ENCODE measurements at regions not wholly inside any gene's neighbourhood (a gene's known extent, or its start where the extent isn't known, plus 50 kb on each side); places are given as distances from the start of the nearest gene placed in this dataset.
A peak's percentile ranks its signal among the peaks of the same experiment; 100 is the strongest.

- H3K9me1 ChIP-seq (ENCODE audit: insufficient read depth, low read length), result peaks cover 10% of the 10 kb centered on the region
- H4K20me1 ChIP-seq (ENCODE audit: insufficient read depth, low read length), result no peaks in the 10 kb centered on the region
- no peak overlapping the region for H2BK5ac ChIP-seq (ENCODE audit: low read depth, low read length, poor library complexity, severe bottlenecking)
- no peaks in the 10 kb centered on the region for H3K36me3 ChIP-seq (ENCODE audit: control insufficient read depth, insufficient read depth, low read length)
- ChIA-PET POLR2A (ENCODE audit: unreplicated experiment) (interaction anchor here (0.8 kb wide), 1 partner anchor 261 kb away, joined by 16 read pairs; no protein-coding TSS in a partner anchor), CTCF (interaction anchor here (0.9 to 1.4 kb wide), 2 partner anchors 28 to 60 kb away, joined by 4 to 5 read pairs; partner anchors contain the start of gene KLF7)
- peak overlapping the region; percentile 42; the same call in 1 of the 2 replicates for H3K4ac ChIP-seq (ENCODE audit: low read depth, low read length)
- H4K8ac ChIP-seq (ENCODE audit: low read depth in 2 of 2, low read length in 2 of 2), result peak overlapping the region in 1 of 2 experiments; percentile 23; a peak in 3 of 4 replicates
- no peak for TF ChIP-seq MAFK (IDR thresholded peaks at IDR 0.05; ENCODE audit: low read depth, low read length)
- TF ChIP-seq NFE2L2 (IDR thresholded peaks at IDR 0.05; ENCODE audit: low read depth, low read length), result no peak
- no peak for TF ChIP-seq ELK1 (IDR thresholded peaks at IDR 0.05; ENCODE audit: borderline replicate concordance, low read depth, low read length)
- no peak for TF ChIP-seq BHLHE40 (IDR thresholded peaks at IDR 0.05; ENCODE audit: low read depth, low read length)
- TF ChIP-seq RCOR1 (IDR thresholded peaks at IDR 0.05; ENCODE audit: insufficient replicate concordance, low read length), result no peak
- TF ChIP-seq POLR2A (IDR thresholded peaks at IDR 0.05; ENCODE audit: low read depth, low read length), result no peak
- no peak for TF ChIP-seq CEBPB (IDR thresholded peaks at IDR 0.05; ENCODE audit: low read depth, low read length)
- TF ChIP-seq MAZ (IDR thresholded peaks at IDR 0.05; ENCODE audit: borderline replicate concordance, low read depth, low read length), result no peak
- TF ChIP-seq USF2 (IDR thresholded peaks at IDR 0.05; ENCODE audit: low read depth, low read length), result no peak
- no peak for TF ChIP-seq CHD1 (IDR thresholded peaks at IDR 0.05; ENCODE audit: low read depth, low read length)
- no peak for TF ChIP-seq MXI1 (IDR thresholded peaks at IDR 0.05; ENCODE audit: borderline replicate concordance, low read depth, low read length)
- no peak for TF ChIP-seq FOS (IDR thresholded peaks at IDR 0.05; ENCODE audit: low read depth, low read length)
- no peak for TF ChIP-seq SMC3 (IDR thresholded peaks at IDR 0.05; ENCODE audit: low read depth, low read length)
- TF ChIP-seq CTCF (conservative IDR thresholded peaks at IDR 0.05; ENCODE audit: low read depth, low read length), result no peak
- TF ChIP-seq RFX5 (IDR thresholded peaks at IDR 0.05; ENCODE audit: low read depth, low read length), result no peak
- no peak for TF ChIP-seq RAD21 (IDR thresholded peaks at IDR 0.05; ENCODE audit: low read length)
- in situ Hi-C loops (cut with MboI; ENCODE audit: low sequenced_read_pairs) (no loop called here), intact Hi-C loops (cut with micrococcal nuclease) (no loop called here), dilution Hi-C loops (cut with HindIII; ENCODE audit: low sequenced_read_pairs, unreplicated experiment) (no loop called here)
- ATAC-seq (ENCODE audit: low read depth), result no peak
- H3K14ac ChIP-seq (replicated peaks; ENCODE audit: low read depth, low read length), result peak overlapping the region; percentile 74; the same call in 1 of the 2 replicates
- H3K79me1 ChIP-seq (ENCODE audit: low read depth in 1 of 2, low read length in 2 of 2), result no peaks in the 10 kb centered on the region
- peak overlapping the region; percentile 16; the same call in 2 of the 3 replicates for H2BK15ac ChIP-seq (ENCODE audit: low read depth, low read length)
- H4K91ac ChIP-seq (ENCODE audit: insufficient read depth, low read depth, low read length), result no peak overlapping the region
- peaks cover 9% of the 10 kb centered on the region for H3K4me1 ChIP-seq (ENCODE audit: control insufficient read depth, insufficient read depth, low read length)
- peak; percentile 19 for DNase-seq
- no peak overlapping the region for H2AK9ac ChIP-seq (replicated peaks; ENCODE audit: low read depth, low read length, poor library complexity)
- H3K23ac ChIP-seq (ENCODE audit: low read depth, low read length), result peak overlapping the region; percentile 14; the same call in 1 of the 2 replicates
- no peak overlapping the region; the same call in none of the 2 replicates for H2AK5ac ChIP-seq (ENCODE audit: low read depth, low read length)
- peak overlapping the region; percentile 69 for H2BK120ac ChIP-seq (ENCODE audit: low read depth, low read length)
- no peak overlapping the region for H3K27ac ChIP-seq (ENCODE audit: insufficient read depth, low read length)
- no peaks in the 10 kb centered on the region for H3K27me3 ChIP-seq (ENCODE audit: control insufficient read depth, insufficient read depth, low read length)
- no peak overlapping the region for H3K18ac ChIP-seq (ENCODE audit: low read depth, low read length)
- H3K9ac ChIP-seq (ENCODE audit: low read depth, low read length), result no peak overlapping the region
- no peaks in the 10 kb centered on the region for H3K9me3 ChIP-seq (ENCODE audit: control insufficient read depth, insufficient read depth, low read length)
- no peak overlapping the region for H3K56ac ChIP-seq (ENCODE audit: extremely low read depth, insufficient read depth, low read length)
- H4K5ac ChIP-seq (ENCODE audit: low read depth, low read length), result no peak overlapping the region
- no TSS peak for BruUV-seq (replicated peaks)
- no peak overlapping the region for H2AFZ ChIP-seq (replicated peaks; ENCODE audit: low read length, poor library complexity)
- H3K4me2 ChIP-seq (ENCODE audit: low read depth, low read length), result no peak overlapping the region
- H3K4me3 ChIP-seq (ENCODE audit: insufficient read depth, low read depth, low read length), result no peak overlapping the region
- peak overlapping the region; percentile 69; the same call in 1 of the 2 replicates for H2BK20ac ChIP-seq (ENCODE audit: low read depth, low read length)
Observed at GRCh38 chr2:207226243-207226642, 60.5 kb upstream of the KLF7 start.

Data from IMR-90 (cell line).